ENCODE measurements at regions not wholly inside any gene's neighbourhood (a gene's known extent, or its start where the extent isn't known, plus 50 kb on each side); places are given as distances from the start of the nearest gene placed in this dataset.
A peak's percentile ranks its signal among the peaks of the same experiment; 100 is the strongest.

DNA sequence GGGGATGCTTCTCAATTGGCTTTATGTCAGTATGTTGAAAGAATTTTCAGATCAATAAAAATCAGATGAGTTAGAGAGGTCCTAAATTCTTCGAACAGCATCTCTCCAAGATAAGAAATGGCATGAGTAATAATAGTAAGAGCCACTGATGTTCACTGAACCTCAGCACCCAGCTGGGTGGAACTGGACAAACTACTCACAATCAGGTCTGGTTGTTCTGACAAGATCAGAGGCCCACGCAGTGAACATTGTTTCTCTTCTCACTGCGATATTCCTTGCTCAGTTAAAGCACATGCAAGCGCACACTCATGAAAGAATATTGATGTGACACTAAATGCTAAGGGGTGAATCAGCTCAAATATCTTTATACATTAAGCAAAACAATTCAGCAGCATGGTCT is 351.0 kb upstream of the AMELY start:
- no peak for DNase-seq (ENCODE audit: low read depth in 1 of 2, low spot score in 1 of 2)

DNA sequence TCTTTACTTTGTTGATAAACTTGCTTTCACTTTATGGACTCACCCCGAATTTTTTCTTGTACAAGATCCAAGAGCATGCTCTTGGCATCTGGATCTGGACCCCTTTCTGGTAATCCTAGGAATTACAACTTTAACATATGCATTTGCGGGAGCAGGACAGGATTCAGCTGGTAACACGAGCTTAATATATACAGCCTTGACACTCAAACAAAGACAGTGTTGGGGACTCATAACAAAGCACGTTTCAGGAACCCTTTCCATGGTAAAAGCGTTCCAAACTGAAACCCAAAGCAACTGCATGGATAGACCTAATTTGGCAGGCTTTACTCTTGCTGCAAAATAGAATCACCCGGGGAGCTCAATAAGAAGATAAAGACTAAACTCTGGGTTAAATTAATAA is 349.7 kb upstream of the AMELY start:
- DNase-seq (ENCODE audit: low read depth in 1 of 2, low spot score in 1 of 2) = no peak

DNA sequence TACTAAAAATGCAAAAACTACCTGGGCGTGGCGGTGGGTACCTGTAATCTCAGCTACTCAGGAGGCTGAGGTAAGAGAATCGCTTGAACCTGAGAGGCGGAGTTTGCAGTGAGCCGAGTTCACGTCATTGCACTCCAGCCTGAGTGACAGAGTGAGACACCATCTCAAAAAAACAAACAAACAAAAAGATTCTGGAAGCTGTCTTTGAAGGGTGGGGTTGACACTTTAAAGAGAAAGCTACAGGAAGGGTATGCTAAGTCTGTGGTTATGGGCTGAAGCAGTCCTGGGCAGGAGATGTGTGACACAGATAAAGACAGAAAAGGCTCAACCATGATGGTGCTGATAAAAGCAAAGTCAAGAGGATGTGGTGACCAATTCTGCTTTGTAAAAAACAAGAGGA is 328.5 kb upstream of the AMELY start:
- peak in 1 of 2 donors; percentile 7 for DNase-seq (ENCODE audit: low read depth in 1 of 2, low spot score in 1 of 2)

DNA sequence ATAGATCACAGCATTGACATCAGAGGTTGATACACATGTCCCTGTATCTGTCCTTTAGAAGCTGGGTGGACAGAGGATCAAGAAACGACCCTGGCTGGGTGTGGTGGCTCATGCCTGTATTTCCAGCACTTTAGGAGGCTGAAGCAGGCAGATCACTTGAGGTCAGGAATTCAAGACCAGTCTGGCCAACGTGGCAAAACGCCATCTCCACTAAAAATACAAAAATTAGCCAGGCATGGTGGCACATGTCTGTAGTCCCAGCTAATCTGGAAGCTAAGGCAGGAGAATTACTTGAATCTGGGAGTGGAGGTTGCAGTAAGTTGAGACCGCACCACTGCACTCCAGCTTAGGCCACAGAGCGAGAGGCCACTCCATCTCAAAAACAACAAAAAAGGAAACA is 300.4 kb upstream of the AMELY start:
- DNase-seq (ENCODE audit: low read depth in 1 of 2, low spot score in 1 of 2) = no peak

DNA sequence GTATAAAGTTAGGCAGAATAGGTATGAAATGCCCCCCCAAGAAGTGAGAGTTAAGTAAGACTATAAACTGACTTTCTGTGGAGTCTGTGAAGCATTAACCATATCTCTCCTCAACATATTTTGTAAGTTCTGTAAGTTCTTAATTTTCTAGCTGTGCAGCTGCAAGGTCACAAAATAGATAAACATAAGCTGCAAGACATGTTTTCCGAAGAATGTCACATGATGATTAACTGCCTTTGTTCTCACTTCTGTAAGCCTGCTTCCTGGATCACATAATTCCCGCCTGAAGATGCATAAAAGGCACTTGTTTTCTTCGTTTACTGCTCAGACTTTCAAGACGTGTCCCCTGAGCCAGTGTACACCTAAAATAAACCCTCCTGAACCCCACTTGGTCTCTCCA is 292.9 kb upstream of the AMELY start:
- no peak for DNase-seq (ENCODE audit: low read depth in 1 of 2, low spot score in 1 of 2)

DNA sequence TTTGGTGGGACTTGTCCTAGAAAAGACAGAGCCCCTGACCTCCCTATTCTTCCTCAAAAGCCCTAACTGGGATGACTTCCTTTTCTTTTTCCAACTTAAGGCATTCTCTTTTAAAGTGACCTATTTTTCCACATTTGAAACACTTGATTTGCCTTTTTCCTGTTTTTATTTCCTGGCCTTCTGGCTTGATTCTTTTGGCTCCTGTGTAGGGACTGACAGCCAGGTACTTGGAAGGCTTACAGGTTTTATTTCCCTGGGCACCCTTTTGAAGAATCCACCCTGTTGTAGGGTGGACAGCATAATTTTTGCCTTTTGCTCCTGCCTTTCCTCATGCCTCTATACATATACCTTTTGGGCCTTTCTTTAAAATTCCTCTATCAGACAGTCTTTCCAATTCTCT is 271.0 kb upstream of the AMELY start:
- DNase-seq (ENCODE audit: low read depth in 1 of 2, low spot score in 1 of 2) = no peak

DNA sequence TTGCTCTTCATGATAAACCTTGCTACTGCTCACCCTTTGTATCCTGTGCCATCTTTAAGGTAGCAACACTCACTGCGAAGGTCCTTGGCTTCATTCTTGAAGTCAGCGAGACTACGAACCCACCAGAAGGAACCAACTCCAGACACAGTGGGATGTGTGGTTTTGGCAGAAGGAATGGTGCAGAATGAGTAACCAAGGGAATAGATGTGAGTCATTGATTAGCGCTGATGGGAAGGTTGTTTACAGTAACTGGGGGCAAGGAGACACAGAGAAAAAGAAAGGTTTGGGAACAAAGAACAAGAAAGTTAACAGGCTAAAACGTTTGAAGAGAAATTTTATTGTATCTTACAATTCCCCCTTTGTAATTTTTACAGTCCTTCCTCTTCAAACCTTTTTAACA is 266.1 kb upstream of the AMELY start:
- no peak for DNase-seq (ENCODE audit: low read depth in 1 of 2, low spot score in 1 of 2)

DNA sequence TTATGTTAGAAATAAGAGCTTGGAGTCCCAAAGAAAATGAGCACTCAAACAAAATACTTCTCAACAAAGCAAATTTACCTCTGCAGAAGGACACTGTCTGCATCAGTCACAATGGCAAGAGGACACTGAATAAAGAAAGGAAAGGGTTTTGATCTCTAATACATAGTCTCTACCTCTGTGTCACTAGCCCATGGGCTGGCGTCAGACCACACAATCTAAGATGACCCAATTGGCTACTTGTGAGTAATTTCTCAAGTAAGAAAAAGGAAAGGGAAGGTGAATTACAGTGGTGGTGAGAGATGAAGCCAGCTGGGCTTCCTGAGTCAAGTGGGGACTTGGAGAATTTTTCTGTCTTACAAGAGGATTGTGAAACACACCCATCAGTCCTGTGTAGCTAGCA is 257.9 kb upstream of the AMELY start:
- DNase-seq (ENCODE audit: low read depth in 1 of 2, low spot score in 1 of 2) = no peak

DNA sequence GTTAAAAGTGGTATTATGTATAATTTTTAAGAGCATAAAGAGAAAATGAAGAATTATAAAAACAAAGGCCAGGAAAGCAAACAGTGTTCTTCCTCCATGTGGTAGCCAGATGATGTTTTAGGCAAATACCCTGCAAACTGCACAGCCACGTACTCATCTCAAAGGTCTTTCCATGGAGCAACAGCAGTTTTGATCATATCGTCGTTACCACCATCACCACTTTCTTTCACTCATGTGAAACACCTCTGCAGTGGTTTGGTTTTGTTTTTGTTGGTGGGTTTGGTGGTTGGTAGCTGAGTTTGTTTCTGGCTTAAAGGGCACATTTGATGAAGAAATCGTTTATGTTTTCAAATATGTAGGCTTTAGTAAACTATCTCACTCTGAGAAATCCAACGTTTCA is 229.9 kb upstream of the AMELY start:
- DNase-seq (ENCODE audit: low read depth in 1 of 2, low spot score in 1 of 2) = no peak
